GM19099 (cell line): ENCODE measurements at regions not wholly inside any gene's neighbourhood (a gene's known extent, or its start where the extent isn't known, plus 50 kb on each side); places are given as distances from the start of the nearest gene placed in this dataset.

Source experiments
- POLR2A ChIP-seq: IDR thresholded peaks from 3 replicates; pipeline ENCODE4 v1.6.1; 2011; ENCODE audit warnings: low read depth; ENCODE audit not compliant: insufficient read length; ENCODE audit errors: extremely low read depth

GRCh38 chr3:106678657-106679390, 698.4 kb upstream of the CCDC54 start:
- no peak for TF ChIP-seq POLR2A

GRCh38 chr3:106683953-106684620, 693.2 kb upstream of the CCDC54 start:
- TF ChIP-seq POLR2A = no peak

GRCh38 chr3:106685745-106686144, 691.5 kb upstream of the CCDC54 start:
- TF ChIP-seq POLR2A = no peak

GRCh38 chr3:106687905-106688304, 689.3 kb upstream of the CCDC54 start:
- TF ChIP-seq POLR2A = no peak

GRCh38 chr3:106688464-106688863, 688.8 kb upstream of the CCDC54 start:
- no peak for TF ChIP-seq POLR2A

- no peak for TF ChIP-seq POLR2A
These were observed 685.8 kb upstream of the CCDC54 start for GRCh38 chr3:106691476-106691875.

GRCh38 chr3:106692624-106693023, 684.6 kb upstream of the CCDC54 start:
- TF ChIP-seq POLR2A = no peak

- no peak for TF ChIP-seq POLR2A
These were observed 678.1 kb upstream of the CCDC54 start for GRCh38 chr3:106699122-106699521.

- TF ChIP-seq POLR2A = no peak
These were observed 676.3 kb upstream of the CCDC54 start for GRCh38 chr3:106700981-106701380.

GRCh38 chr3:106703524-106703923, 673.7 kb upstream of the CCDC54 start:
- TF ChIP-seq POLR2A = no peak

GRCh38 chr3:106707347-106707746, 669.9 kb upstream of the CCDC54 start:
- TF ChIP-seq POLR2A = no peak

GRCh38 chr3:106710596-106710995, 666.6 kb upstream of the CCDC54 start:
- TF ChIP-seq POLR2A = no peak

GRCh38 chr3:106711650-106712049, 665.6 kb upstream of the CCDC54 start:
- TF ChIP-seq POLR2A = no peak

GRCh38 chr3:106714400-106714799, 662.8 kb upstream of the CCDC54 start:
- no peak for TF ChIP-seq POLR2A

- no peak for TF ChIP-seq POLR2A
These were observed 662.0 kb upstream of the CCDC54 start for GRCh38 chr3:106715286-106715685.

GRCh38 chr3:106717178-106717780, 660.0 kb upstream of the CCDC54 start:
- no peak for TF ChIP-seq POLR2A
